ENCODE measurements at regions not wholly inside any gene's neighbourhood (a gene's known extent, or its start where the extent isn't known, plus 50 kb on each side); places are given as distances from the start of the nearest gene placed in this dataset.

DNA sequence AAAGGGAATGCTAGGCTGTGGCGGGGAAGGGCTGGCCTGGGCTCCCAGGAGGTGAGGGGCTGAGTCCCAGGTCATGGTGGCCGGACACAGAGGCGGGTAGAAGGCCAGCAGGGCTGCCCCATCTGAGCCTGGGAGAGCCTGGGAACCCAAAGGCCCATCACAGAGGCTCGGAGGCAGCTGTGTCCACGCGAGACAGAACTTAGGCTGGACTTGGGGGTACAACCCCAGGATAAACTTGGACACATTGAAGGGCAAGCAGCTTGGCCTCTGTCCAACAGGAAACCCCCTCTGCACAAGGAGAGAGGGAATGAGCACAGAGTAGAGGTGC, 95.9 kb downstream of the ZFP36L2 start:
- peak overlapping the region; percentile 39 to 69 for H3K27ac ChIP-seq
- no peak for TF ChIP-seq CTCF (IDR thresholded peaks at IDR 0.05)
- no peaks in the 10 kb centered on the region for H3K27me3 ChIP-seq
- no peaks in the 10 kb centered on the region for H3K9me3 ChIP-seq
- no peak for DNase-seq (ENCODE audit: low spot score)
- H3K36me3 ChIP-seq = no peaks in the 10 kb centered on the region
- peaks cover 0 to 50% of the 10 kb centered on the region in 2 donors for H3K4me1 ChIP-seq
- H3K4me3 ChIP-seq = no peak overlapping the region

DNA sequence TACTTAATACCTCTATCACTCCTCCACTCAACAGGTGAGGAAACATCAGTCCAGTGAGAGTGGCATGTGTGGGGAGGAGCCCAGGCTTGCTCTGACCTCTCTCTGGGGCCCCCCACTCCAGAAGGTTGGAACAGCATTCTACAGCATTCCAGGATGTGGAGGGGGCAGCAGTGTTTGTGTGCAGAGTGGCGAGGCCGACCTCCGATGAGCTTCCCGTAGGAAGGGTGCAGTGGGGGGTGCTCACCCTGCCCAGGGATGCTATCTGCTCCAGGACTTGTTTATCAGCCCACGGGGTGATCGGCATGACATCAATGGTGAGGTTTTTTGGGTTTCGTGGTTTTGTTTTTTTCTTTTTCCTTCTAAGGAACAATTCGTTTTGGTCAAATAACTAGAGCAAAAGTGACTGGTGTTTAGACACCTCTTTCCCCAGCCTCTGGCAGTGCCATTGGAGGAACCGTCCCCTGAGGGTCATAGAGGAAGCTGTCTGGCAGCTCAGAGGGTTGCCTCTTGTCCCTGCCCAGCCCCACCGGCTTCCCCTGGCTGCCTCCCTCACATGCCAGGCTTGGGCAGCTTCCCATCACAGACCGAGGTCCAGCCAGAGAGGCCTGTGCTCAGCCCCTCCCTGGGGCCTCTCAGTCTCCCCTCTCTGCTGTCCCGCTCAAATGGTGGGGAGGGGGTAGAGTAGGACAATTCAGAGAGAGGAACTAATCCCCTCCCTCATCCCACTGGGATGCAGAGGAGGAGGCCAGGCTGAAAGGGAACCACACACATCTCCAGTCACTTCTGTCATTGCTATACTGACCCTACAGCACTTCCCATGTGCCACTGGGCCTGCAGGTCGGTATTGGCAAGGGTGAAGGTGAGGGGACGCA, 96.5 kb downstream of the ZFP36L2 start:
- no peaks in the 10 kb centered on the region for H3K9me3 ChIP-seq
- H3K4me1 ChIP-seq = peaks cover 0 to 45% of the 10 kb centered on the region in 2 donors
- H3K27me3 ChIP-seq = no peaks in the 10 kb centered on the region
- no peak overlapping the region for H3K4me3 ChIP-seq
- H3K36me3 ChIP-seq = no peaks in the 10 kb centered on the region
- no peak for DNase-seq (ENCODE audit: low spot score)
- no peak for TF ChIP-seq CTCF (IDR thresholded peaks at IDR 0.05)
- peak overlapping the region; percentile 39 to 69 for H3K27ac ChIP-seq

- Histone ChIP-seq H3K36me3 (no peaks in the 10 kb centered on the region), H3K27ac (peak overlapping the region; percentile 7 to 69), H3K4me1 (peaks cover 0 to 44% of the 10 kb centered on the region in 2 donors), H3K27me3 (no peaks in the 10 kb centered on the region), H3K9me3 (no peaks in the 10 kb centered on the region), H3K4me3 (no peak overlapping the region)
- TF ChIP-seq CTCF (IDR thresholded peaks at IDR 0.05) = no peak
- no peak for DNase-seq (ENCODE audit: low spot score)
Measured at GRCh38 chr2:43128559-43128955, 97.8 kb downstream of the ZFP36L2 start.

GRCh38 chr2:43127941-43128558, 98.4 kb downstream of the ZFP36L2 start:
- no peaks in the 10 kb centered on the region for H3K36me3 ChIP-seq
- no peak for DNase-seq (ENCODE audit: low spot score)
- no peaks in the 10 kb centered on the region for H3K27me3 ChIP-seq
- peaks cover 0 to 39% of the 10 kb centered on the region in 2 donors for H3K4me1 ChIP-seq
- no peak for TF ChIP-seq CTCF (IDR thresholded peaks at IDR 0.05)
- no peak overlapping the region for H3K4me3 ChIP-seq
- peak overlapping the region; percentile 7 to 10 for H3K27ac ChIP-seq
- H3K9me3 ChIP-seq = no peaks in the 10 kb centered on the region

GRCh38 chr2:43127208-43127940, 99.0 kb downstream of the ZFP36L2 start:
- no peak for DNase-seq (ENCODE audit: low spot score)
- Histone ChIP-seq H3K4me3 (no peak overlapping the region), H3K27ac (peak overlapping the region; percentile 7 to 10), H3K36me3 (no peaks in the 10 kb centered on the region), H3K4me1 (peaks cover 0 to 32% of the 10 kb centered on the region in 2 donors), H3K9me3 (no peaks in the 10 kb centered on the region), H3K27me3 (no peaks in the 10 kb centered on the region)
- peak; percentile 37 to 69 for TF ChIP-seq CTCF (IDR thresholded peaks at IDR 0.05)
